PC-9 (cell line): ENCODE measurements at regions not wholly inside any gene's neighbourhood (a gene's known extent, or its start where the extent isn't known, plus 50 kb on each side); places are given as distances from the start of the nearest gene placed in this dataset.

Experiments
- BruUV-seq: library from RNA; stranded (reverse); fragments of 400-500 nt; replicated peaks from 2 replicates; lab custom pipeline; 2021; lab: Mats Ljungman, UMichigan
- CTCF ChIA-PET: fragments of 300-600 bp; sonication (Branson Sonifier 250); formaldehyde crosslinking; loops from one replicate; lab custom pipeline; 2022; ENCODE audit warnings: antibody characterized with exemption; lab: Charles Lee
- POLR2A ChIA-PET: fragments of 300-600 bp; sonication (Branson Sonifier 250); formaldehyde crosslinking; loops from one replicate; lab custom pipeline; 2022; ENCODE audit warnings: antibody characterized with exemption; ENCODE audit not compliant: unreplicated experiment; lab: Charles Lee
- DNase-seq, 2 experiments: peaks; one replicate each; pipeline versions ENCODE4 v3.0.0 to v3.0.0-alpha.2; 2015 to 2022; ENCODE audit warnings: mixed read lengths in 1 of 2
- H2AFZ ChIP-seq: fragments of 200-600 bp; sonication (generic); 2 replicates; pipeline ENCODE4 v1.8.1; 2017; ENCODE audit warnings: antibody characterized with exemption
- H3F3A ChIP-seq: fragments of 200-600 bp; sonication (generic); 2 replicates; pipeline ENCODE4 v1.8.1; 2017; ENCODE audit warnings: antibody characterized with exemption, mild to moderate bottlenecking, low read depth; ENCODE audit not compliant: insufficient read depth
- H3K27ac ChIP-seq: fragments of 200-600 bp; sonication (generic); 2 replicates; pipeline ENCODE4 v1.6.1; 2016; ENCODE audit warnings: mixed run types
- H3K27me3 ChIP-seq: fragments of 200-600 bp; sonication (generic); 2 replicates; pipeline ENCODE4 v1.6.1; 2016; ENCODE audit warnings: low read depth, mixed run types; ENCODE audit not compliant: insufficient read depth
- H3K36me3 ChIP-seq: fragments of 200-600 bp; sonication (generic); 2 replicates; pipeline ENCODE4 v1.6.1; 2016; ENCODE audit warnings: low read depth, mixed run types
- H3K4me1 ChIP-seq: fragments of 200-600 bp; sonication (generic); replicated peaks from 2 replicates; pipeline ENCODE4 v1.6.1; 2016; ENCODE audit warnings: mixed run types; ENCODE audit not compliant: insufficient read depth
- H3K4me2 ChIP-seq: fragments of 200-600 bp; sonication (generic); 2 replicates; pipeline ENCODE4 v1.6.1; 2017; ENCODE audit warnings: mixed run types
- H3K4me3 ChIP-seq: fragments of 200-600 bp; sonication (generic); 2 replicates; pipeline ENCODE4 v1.6.1; 2016; ENCODE audit warnings: mixed run types
- H3K79me2 ChIP-seq: fragments of 200-600 bp; sonication (generic); 2 replicates; pipeline ENCODE4 v1.6.1; 2017; ENCODE audit warnings: low read depth, mixed run types
- H3K9me2 ChIP-seq: fragments of 200-600 bp; sonication (generic); 2 replicates; pipeline ENCODE4 v1.8.1; 2017; ENCODE audit warnings: mild to moderate bottlenecking; ENCODE audit not compliant: insufficient read depth
- H3K9me3 ChIP-seq: fragments of 200-600 bp; sonication (generic); 2 replicates; pipeline ENCODE4 v1.8.1; 2016; ENCODE audit warnings: low read depth; ENCODE audit not compliant: insufficient read depth
- H4K20me1 ChIP-seq: fragments of 200-600 bp; sonication (generic); 2 replicates; pipeline ENCODE4 v1.8.1; 2017; ENCODE audit not compliant: insufficient read depth
- CTCF ChIP-seq: fragments of 200-600 bp; sonication (generic); conservative IDR thresholded peaks from 2 replicates; pipeline ENCODE4 v1.6.1; 2017; ENCODE audit warnings: mixed run types, antibody characterized with exemption, mild to moderate bottlenecking, moderate library complexity
- EZH2 ChIP-seq: fragments of 200-600 bp; sonication (generic); IDR thresholded peaks from 2 replicates; pipeline ENCODE4 v1.8.0; 2017; ENCODE audit warnings: antibody characterized with exemption, low read depth
- intact Hi-C: fragments of 100-400 bp; cut with micrococcal nuclease; formaldehyde crosslinking; loops from one replicate; pipeline ENCODE4 v1.10.0; 2022; ENCODE audit not compliant: unreplicated experiment

- Histone ChIP-seq H2AFZ (no peak overlapping the region), H3F3A (no peaks in the 10 kb centered on the region), H3K4me1 (no peaks in the 10 kb centered on the region), H3K36me3 (no peaks in the 10 kb centered on the region), H3K4me2 (no peak overlapping the region), H3K27me3 (no peaks in the 10 kb centered on the region), H3K27ac (no peak overlapping the region), H3K9me2 (no peaks in the 10 kb centered on the region), H3K9me3 (no peaks in the 10 kb centered on the region), H4K20me1 (no peaks in the 10 kb centered on the region), H3K4me3 (no peak overlapping the region), H3K79me2 (no peaks in the 10 kb centered on the region)
- POLR2A ChIA-PET: interaction anchor here (0.6 kb wide), 1 partner anchor 378 kb away, joined by 3 read pairs; no protein-coding TSS in a partner anchor
- DNase-seq: no peak
- TF ChIP-seq CTCF (no peak), EZH2 (no peak)
- BruUV-seq: no TSS peak
- CTCF ChIA-PET: no interaction called here
- intact Hi-C loops: no loop called here
Observed at GRCh38 chr10:33826186-33826585, 491.7 kb upstream of the NRP1 start.

DNA sequence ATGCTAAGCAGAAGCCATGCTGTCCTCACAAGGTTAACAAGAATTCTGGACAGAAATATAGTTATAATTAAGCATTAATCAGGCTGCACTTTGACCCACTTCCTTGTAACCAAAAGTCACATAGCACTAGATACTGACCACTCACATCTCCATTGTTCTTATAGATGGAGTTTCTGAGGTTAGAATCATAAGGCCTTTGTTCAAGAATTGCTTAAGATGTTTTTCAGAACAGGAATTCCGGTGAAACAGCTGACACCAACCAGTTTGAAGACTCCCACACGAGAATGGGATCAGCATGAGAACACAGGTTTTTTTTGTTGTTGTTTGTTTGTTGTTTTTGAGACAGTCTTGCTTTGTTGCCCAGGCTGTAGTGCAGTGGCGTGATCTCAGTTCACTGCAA lies 488.3 kb upstream of the NRP1 start:
- ChIA-PET CTCF (no interaction called here), POLR2A (no interaction called here)
- Histone ChIP-seq H4K20me1 (no peaks in the 10 kb centered on the region), H2AFZ (no peak overlapping the region), H3K4me2 (no peak overlapping the region), H3K9me2 (no peaks in the 10 kb centered on the region), H3F3A (no peaks in the 10 kb centered on the region), H3K9me3 (no peaks in the 10 kb centered on the region), H3K36me3 (no peaks in the 10 kb centered on the region), H3K79me2 (no peaks in the 10 kb centered on the region), H3K4me1 (no peaks in the 10 kb centered on the region), H3K27me3 (no peaks in the 10 kb centered on the region), H3K4me3 (no peak overlapping the region), H3K27ac (no peak overlapping the region)
- intact Hi-C loops: no loop called here
- no TSS peak for BruUV-seq
- TF ChIP-seq CTCF (no peak), EZH2 (no peak)
- no peak for DNase-seq

DNA sequence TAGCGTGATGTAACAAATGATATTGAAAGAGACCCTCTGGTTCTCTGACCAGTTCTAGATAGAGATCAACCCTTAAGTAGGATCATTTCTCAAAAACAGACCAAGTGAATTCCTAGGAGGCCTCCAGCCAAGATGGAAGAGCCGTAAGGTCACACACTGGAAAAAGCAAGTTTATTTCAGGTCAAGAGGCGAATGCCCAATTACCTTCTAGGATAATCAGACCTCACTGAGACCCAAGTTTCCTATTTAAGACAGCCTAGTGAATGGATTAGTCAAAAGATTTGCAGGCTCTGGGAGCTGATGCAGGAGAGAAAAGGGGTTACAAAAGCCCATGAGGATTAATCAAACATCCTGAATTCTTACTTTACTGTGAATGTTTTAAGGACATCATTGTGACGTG lies 486.1 kb upstream of the NRP1 start:
- Histone ChIP-seq H3F3A (no peaks in the 10 kb centered on the region), H3K79me2 (no peaks in the 10 kb centered on the region), H3K4me1 (no peaks in the 10 kb centered on the region), H4K20me1 (no peaks in the 10 kb centered on the region), H3K9me2 (no peaks in the 10 kb centered on the region), H2AFZ (no peak overlapping the region), H3K4me2 (no peak overlapping the region), H3K4me3 (no peak overlapping the region), H3K36me3 (no peaks in the 10 kb centered on the region), H3K27me3 (no peaks in the 10 kb centered on the region), H3K9me3 (no peaks in the 10 kb centered on the region), H3K27ac (no peak overlapping the region)
- intact Hi-C loops: no loop called here
- DNase-seq: no peak
- CTCF ChIA-PET: no interaction called here
- POLR2A ChIA-PET: no interaction called here
- TF ChIP-seq CTCF: no peak
- TF ChIP-seq EZH2: no peak
- no TSS peak for BruUV-seq
